CD4-positive, alpha-beta T cell (primary cell): ENCODE measurements at regions not wholly inside any gene's neighbourhood (a gene's known extent, or its start where the extent isn't known, plus 50 kb on each side); places are given as distances from the start of the nearest gene placed in this dataset.

ENCODE experiments used
- ATAC-seq: fragments of 200-7000 bp; cut with Tn5 transposase; one replicate; pipeline ENCODE4 v1.10.0; 2022; ENCODE audit warnings: mild to moderate bottlenecking; ENCODE audit not compliant: poor library complexity
- CTCF ChIA-PET: fragments of 350-600 bp; sonication (Branson Sonifier 250); formaldehyde crosslinking; loops from one replicate; lab custom pipeline; 2021; ENCODE audit warnings: antibody characterized with exemption, inconsistent platforms; lab: Charles Lee
- POLR2A ChIA-PET: fragments of 350-600 bp; sonication (Branson Sonifier 250); formaldehyde crosslinking; loops from one replicate; lab custom pipeline; 2021; ENCODE audit warnings: antibody characterized with exemption, inconsistent platforms; lab: Charles Lee
- DNase-seq, 14 experiments: peaks; one replicate each; pipeline ENCODE4 v3.0.0-alpha.2; 2013 to 2020; ENCODE audit warnings: mixed read lengths in 2 of 14
- H3K27ac ChIP-seq, 2 donors: one replicate each; pipeline versions ENCODE4 v1.5.1 to v1.7.0; 2013; ENCODE audit warnings: low read length in 2 of 2, low read depth in 1 of 2, mild to moderate bottlenecking in 1 of 2
- H3K27me3 ChIP-seq, 2 experiments: 1 replicate in 1 of 2; 2 replicates in 1 of 2; pipeline versions ENCODE4 v1.6.1 to v1.7.0; 2013; ENCODE audit warnings: low read length in 2 of 2, control low read depth in 1 of 2, mild to moderate bottlenecking in 1 of 2, moderate library complexity in 1 of 2; ENCODE audit not compliant: insufficient read depth in 2 of 2, control insufficient read depth in 1 of 2
- H3K36me3 ChIP-seq: one replicate; pipeline ENCODE4 v1.6.1; 2013; ENCODE audit warnings: low read length, control low read depth; ENCODE audit not compliant: insufficient read depth
- H3K4me1 ChIP-seq: one replicate; pipeline ENCODE4 v1.6.1; 2013; ENCODE audit warnings: low read length, control low read depth; ENCODE audit not compliant: insufficient read depth
- H3K4me3 ChIP-seq: one replicate; pipeline ENCODE4 v1.5.1; 2013; ENCODE audit warnings: mild to moderate bottlenecking, low read length, moderate library complexity
- H3K9me3 ChIP-seq, 2 experiments: 1 replicate in 1 of 2; 2 replicates in 1 of 2; pipeline versions ENCODE4 v1.6.1 to v1.7.0; 2013; ENCODE audit warnings: low read length in 2 of 2, mild to moderate bottlenecking in 2 of 2, control low read depth in 1 of 2, moderate library complexity in 1 of 2; ENCODE audit not compliant: control insufficient read depth in 1 of 2, insufficient read depth in 1 of 2
- H3K27ac Mint-ChIP-seq: one replicate; pipeline ENCODE4 v1.8.0; 2020; ENCODE audit warnings: mixed read lengths
- H3K27me3 Mint-ChIP-seq: one replicate; pipeline ENCODE4 v1.8.0; 2021; ENCODE audit warnings: mixed read lengths
- H3K36me3 Mint-ChIP-seq: one replicate; pipeline ENCODE4 v1.8.0; 2021; ENCODE audit warnings: low read depth, mixed read lengths
- H3K4me1 Mint-ChIP-seq: one replicate; pipeline ENCODE4 v1.8.0; 2021; ENCODE audit warnings: low read depth, mixed read lengths
- H3K4me3 Mint-ChIP-seq: one replicate; pipeline ENCODE4 v1.8.0; 2020; ENCODE audit warnings: mild to moderate bottlenecking, mixed read lengths
- H3K9me3 Mint-ChIP-seq: one replicate; pipeline ENCODE4 v1.8.0; 2020; ENCODE audit warnings: mixed read lengths
- CTCF ChIP-seq: fragments of 200-600 bp; IDR thresholded peaks from one replicate; pipeline ENCODE4 v1.8.0; 2022; ENCODE audit warnings: antibody characterized with exemption, mild to moderate bottlenecking
- intact Hi-C, 2 experiments: fragments of 100-400 bp; cut with DNase I in 1 of 2; cut with micrococcal nuclease in 1 of 2; formaldehyde crosslinking; loops; one replicate each; pipeline versions ENCODE4 v1.15.1 to v1.9.0; 2023 to 2025; cut with DNase I, micrococcal nuclease

GRCh38 chr5:12214267-12215015 is 310.2 kb upstream of the CTNND2 start:
- POLR2A ChIA-PET = no interaction called here
- Histone ChIP-seq H3K36me3 (no peaks in the 10 kb centered on the region), H3K4me1 (no peaks in the 10 kb centered on the region), H3K27me3 (no peaks in the 10 kb centered on the region), H3K4me3 (no peak overlapping the region), H3K9me3 (peaks cover 5 to 16% of the 10 kb centered on the region in 2 experiments), H3K27ac (no peak overlapping the region)
- CTCF ChIA-PET = no interaction called here
- Mint-ChIP-seq H3K4me1 (no peaks in the 10 kb centered on the region), H3K36me3 (no peaks in the 10 kb centered on the region), H3K27me3 (no peaks in the 10 kb centered on the region), H3K4me3 (no peak overlapping the region), H3K27ac (no peak overlapping the region), H3K9me3 (peaks cover 10% of the 10 kb centered on the region)
- intact Hi-C loops = no loop called here
- no peak for DNase-seq
- TF ChIP-seq CTCF = no peak
- ATAC-seq = no peak

- no peaks in the 10 kb centered on the region for H3K36me3 Mint-ChIP-seq
- H3K27me3 ChIP-seq = no peaks in the 10 kb centered on the region
- H3K9me3 Mint-ChIP-seq = peaks cover 14% of the 10 kb centered on the region
- no peak overlapping the region for H3K27ac Mint-ChIP-seq
- H3K4me3 ChIP-seq = no peak overlapping the region
- no peaks in the 10 kb centered on the region for H3K4me1 Mint-ChIP-seq
- intact Hi-C loops = no loop called here
- H3K27ac ChIP-seq = no peak overlapping the region
- H3K4me3 Mint-ChIP-seq = no peak overlapping the region
- peaks cover 0 to 9% of the 10 kb centered on the region in 2 experiments for H3K9me3 ChIP-seq
- DNase-seq = no peak
- H3K27me3 Mint-ChIP-seq = no peaks in the 10 kb centered on the region
- no peak for TF ChIP-seq CTCF
- H3K36me3 ChIP-seq = no peaks in the 10 kb centered on the region
- POLR2A ChIA-PET = no interaction called here
- no peak for ATAC-seq
- no peaks in the 10 kb centered on the region for H3K4me1 ChIP-seq
- CTCF ChIA-PET = no interaction called here
Measured at GRCh38 chr5:12208366-12209100, 304.3 kb upstream of the CTNND2 start.

GRCh38 chr5:12204761-12205160 is 300.5 kb upstream of the CTNND2 start:
- Mint-ChIP-seq H3K27ac (no peak overlapping the region), H3K4me1 (no peaks in the 10 kb centered on the region), H3K27me3 (no peaks in the 10 kb centered on the region), H3K4me3 (no peak overlapping the region), H3K36me3 (no peaks in the 10 kb centered on the region), H3K9me3 (peaks cover 8% of the 10 kb centered on the region)
- intact Hi-C loops = no loop called here
- POLR2A ChIA-PET = no interaction called here
- H3K4me3 ChIP-seq = no peak overlapping the region
- CTCF ChIA-PET = no interaction called here
- no peaks in the 10 kb centered on the region for H3K27me3 ChIP-seq
- H3K4me1 ChIP-seq = no peaks in the 10 kb centered on the region
- no peak for TF ChIP-seq CTCF
- no peaks in the 10 kb centered on the region for H3K36me3 ChIP-seq
- DNase-seq = no peak
- H3K9me3 ChIP-seq = peaks cover 0 to 5% of the 10 kb centered on the region in 2 experiments
- no peak for ATAC-seq
- no peak overlapping the region for H3K27ac ChIP-seq
